SK-N-SH (cell line): ENCODE measurements at regions not wholly inside any gene's neighbourhood (a gene's known extent, or its start where the extent isn't known, plus 50 kb on each side); places are given as distances from the start of the nearest gene placed in this dataset.

ENCODE experiments used
- CTCF ChIA-PET: fragments of 300-600, 350-600 bp; formaldehyde crosslinking; extraction: SDS; loops from one replicate; lab custom pipeline; 2021; lab: Yijun Ruan, JAX
- POLR2A ChIA-PET: fragments of 350-600 bp; sonication (Branson Sonifier 250); formaldehyde crosslinking; extraction: SDS; loops from one replicate; lab custom pipeline; 2020; ENCODE audit warnings: antibody characterized with exemption, inconsistent platforms; lab: Yijun Ruan, JAX
- DNase-seq: peaks from one replicate; pipeline ENCODE4 v3.0.0; 2012
- H2AFZ ChIP-seq: fragments of 200-600 bp; sonication (generic); 2 replicates; pipeline ENCODE4 v1.8.1; 2016; ENCODE audit warnings: antibody characterized with exemption, mild to moderate bottlenecking, low read depth
- H3F3A ChIP-seq: fragments of 200-600 bp; sonication (generic); replicated peaks from 2 replicates; pipeline ENCODE3; 2016; ENCODE audit warnings: antibody characterized with exemption, mild to moderate bottlenecking; ENCODE audit not compliant: insufficient read depth
- H3K27ac ChIP-seq, 2 experiments: fragments of 200-500 bp in 1 of 2; fragments of 200-600 bp in 1 of 2; sonication (Bioruptor generic) in 1 of 2; sonication (generic), shearing (Covaris generic) in 1 of 2; 2 replicates each; pipeline versions ENCODE4 v1.5.1 to v1.6.1; 2014 to 2016; ENCODE audit warnings: low read depth in 2 of 2, inconsistent platforms in 1 of 2, low read length in 1 of 2, mild to moderate bottlenecking in 1 of 2, mixed read lengths in 1 of 2
- H3K27me3 ChIP-seq: fragments of 200-600 bp; sonication (generic), shearing (Covaris generic); 2 replicates; pipeline ENCODE4 v1.6.1; 2016; ENCODE audit warnings: mixed run types; ENCODE audit not compliant: insufficient read depth
- H3K36me3 ChIP-seq, 2 experiments: fragments of 200-500 bp in 1 of 2; fragments of 200-600 bp in 1 of 2; sonication (Bioruptor generic) in 1 of 2; sonication (generic) in 1 of 2; replicated peaks in 1 of 2; 2 replicates each; pipeline versions ENCODE3 to v1.5.1; 2014 to 2016; ENCODE audit warnings: low read length in 1 of 2, mild to moderate bottlenecking in 1 of 2; ENCODE audit not compliant: insufficient read depth in 2 of 2, control insufficient read depth in 1 of 2
- H3K4me1 ChIP-seq, 2 experiments: fragments of 200-500 bp in 1 of 2; fragments of 200-600 bp in 1 of 2; sonication (Bioruptor generic) in 1 of 2; sonication (generic), shearing (Covaris generic) in 1 of 2; 2 replicates each; pipeline versions ENCODE4 v1.5.1 to v1.6.1; 2014 to 2016; ENCODE audit warnings: low read depth in 1 of 2, low read length in 1 of 2, mixed run types in 1 of 2; ENCODE audit not compliant: insufficient read depth in 2 of 2, control insufficient read depth in 1 of 2
- H3K4me2 ChIP-seq: fragments of 200-600 bp; sonication (generic), shearing (Covaris generic); 2 replicates; pipeline ENCODE4 v1.6.1; 2017; ENCODE audit warnings: mixed run types
- H3K4me3 ChIP-seq, 2 experiments: fragments of 200-500 bp in 1 of 2; fragments of 200-600 bp in 1 of 2; sonication (Bioruptor generic) in 1 of 2; sonication (generic), shearing (Covaris generic) in 1 of 2; 2 replicates each; pipeline versions ENCODE4 v1.5.1 to v1.8.1; 2014 to 2016; ENCODE audit warnings: low read depth in 2 of 2, inconsistent platforms in 1 of 2, low read length in 1 of 2, mild to moderate bottlenecking in 1 of 2, mixed read lengths in 1 of 2, moderate library complexity in 1 of 2
- H3K79me2 ChIP-seq: fragments of 200-600 bp; sonication (generic); 2 replicates; pipeline ENCODE4 v1.8.1; 2017; ENCODE audit warnings: mild to moderate bottlenecking; ENCODE audit not compliant: insufficient read depth
- H3K9ac ChIP-seq: fragments of 200-600 bp; sonication (generic); 2 replicates; pipeline ENCODE4 v1.6.1; 2017; ENCODE audit warnings: mixed run types
- H3K9me2 ChIP-seq: fragments of 200-600 bp; sonication (generic); 2 replicates; pipeline ENCODE4 v1.6.1; 2017; ENCODE audit warnings: mixed run types
- H3K9me3 ChIP-seq: fragments of 200-600 bp; sonication (generic); 2 replicates; pipeline ENCODE4 v1.6.1; 2017; ENCODE audit warnings: mixed run types, mild to moderate bottlenecking, moderate library complexity
- H4K20me1 ChIP-seq: fragments of 200-600 bp; sonication (generic); 2 replicates; pipeline ENCODE4 v1.6.1; 2017; ENCODE audit warnings: mild to moderate bottlenecking, mixed run types; ENCODE audit not compliant: insufficient read depth
- ELF1 ChIP-seq: IDR thresholded peaks from 2 replicates; pipeline ENCODE4 v1.4.0; 2012
- EP300 ChIP-seq, 2 experiments: IDR thresholded peaks; 2 replicates each; pipeline versions ENCODE4 v1.4.0 to v1.6.1; 2012; ENCODE audit warnings: borderline replicate concordance in 1 of 2, low read depth in 1 of 2, low read length in 1 of 2
- EZH2phosphoT487 ChIP-seq: fragments of 200-600 bp; sonication (generic); IDR thresholded peaks from 2 replicates; pipeline ENCODE4 v1.6.1; 2017; ENCODE audit warnings: low read depth, mixed run types, mild to moderate bottlenecking, antibody characterized with exemption, moderate library complexity, borderline replicate concordance
- FOSL2 ChIP-seq: IDR thresholded peaks from 2 replicates; pipeline ENCODE4 v1.4.0; 2012; ENCODE audit warnings: low read depth, mild to moderate bottlenecking, moderate library complexity, borderline replicate concordance
- FOXJ3 ChIP-seq: sonication (generic); formaldehyde crosslinking; IDR thresholded peaks from 2 replicates; pipeline ENCODE4 v1.5.1; 2020; ENCODE audit warnings: mild to moderate bottlenecking, missing genetic modification reagents
- GATA2 ChIP-seq: sonication (generic); formaldehyde crosslinking; IDR thresholded peaks from 2 replicates; pipeline ENCODE4 v1.5.0; 2020; ENCODE audit warnings: mild to moderate bottlenecking, missing genetic modification reagents
- IRF3 ChIP-seq: fragments of 150-350 bp; IDR thresholded peaks from 2 replicates; pipeline ENCODE4 v1.6.1; 2016; ENCODE audit warnings: mild to moderate bottlenecking, low read depth, low read length
- MAX ChIP-seq: IDR thresholded peaks from 2 replicates; pipeline ENCODE4 v1.4.0; 2012; ENCODE audit warnings: low read depth
- MEF2A ChIP-seq: IDR thresholded peaks from 2 replicates; pipeline ENCODE4 v1.4.0; 2012; ENCODE audit warnings: low read depth, borderline replicate concordance
- MXI1 ChIP-seq: IDR thresholded peaks from 2 replicates; pipeline ENCODE4 v1.6.1; 2012; ENCODE audit warnings: mild to moderate bottlenecking, low read depth, low read length, improper control_type of control experiment
- NFIC ChIP-seq: IDR thresholded peaks from 2 replicates; pipeline ENCODE4 v1.4.0; 2012; ENCODE audit warnings: borderline replicate concordance
- NRF1 ChIP-seq: IDR thresholded peaks from 2 replicates; pipeline ENCODE4 v1.6.1; 2012; ENCODE audit warnings: low read depth, mild to moderate bottlenecking, low read length
- POLR2AphosphoS5 ChIP-seq: IDR thresholded peaks from 2 replicates; pipeline ENCODE4 v1.6.1; 2012; ENCODE audit warnings: low read depth, low read length
- RAD21 ChIP-seq: IDR thresholded peaks from 2 replicates; pipeline ENCODE4 v1.6.1; 2012; ENCODE audit warnings: mild to moderate bottlenecking, low read length
- REST ChIP-seq: IDR thresholded peaks from 2 replicates; pipeline ENCODE4 v1.6.1; 2012; ENCODE audit warnings: mild to moderate bottlenecking, low read depth, low read length, moderate library complexity
- RFX5 ChIP-seq: IDR thresholded peaks from 2 replicates; pipeline ENCODE4 v1.6.1; 2012; ENCODE audit warnings: mild to moderate bottlenecking, improper control_type of control experiment, low read length
- RXRA ChIP-seq: IDR thresholded peaks from 2 replicates; pipeline ENCODE4 v1.4.0; 2012; ENCODE audit warnings: low read depth, mild to moderate bottlenecking, borderline replicate concordance
- TAF1 ChIP-seq: IDR thresholded peaks from 2 replicates; pipeline ENCODE4 v1.6.1; 2012; ENCODE audit warnings: low read depth, mild to moderate bottlenecking, low read length, moderate library complexity, borderline replicate concordance
- TCF12 ChIP-seq: IDR thresholded peaks from 2 replicates; pipeline ENCODE4 v1.4.0; 2012
- TEAD4 ChIP-seq: IDR thresholded peaks from 2 replicates; pipeline ENCODE4 v1.4.0; 2012; ENCODE audit warnings: mild to moderate bottlenecking, borderline replicate concordance; ENCODE audit not compliant: insufficient read depth
- USF1 ChIP-seq: IDR thresholded peaks from 2 replicates; pipeline ENCODE4 v1.4.0; 2012; ENCODE audit warnings: low read depth, borderline replicate concordance
- USF2 ChIP-seq: fragments of 150-350 bp; IDR thresholded peaks from 2 replicates; pipeline ENCODE4 v1.6.1; 2017; ENCODE audit warnings: antibody characterized with exemption, low read length, low read depth, borderline replicate concordance
- ZBTB33 ChIP-seq: IDR thresholded peaks from 2 replicates; pipeline ENCODE4 v1.4.0; 2012; ENCODE audit warnings: low read depth, borderline replicate concordance

- no peak for TF ChIP-seq IRF3
- no peak for TF ChIP-seq USF2
- no peak for TF ChIP-seq NFIC
- TF ChIP-seq, all 33 proteins: peak for 0
These were observed 339.7 kb upstream of the B3GALT2 start (continued) for GRCh38 chr1:193525917-193526710.

- H4K20me1 ChIP-seq, result no peaks in the 10 kb centered on the region
- CTCF ChIA-PET, result no interaction called here
- H3K27ac ChIP-seq, result no peak overlapping the region
These were observed 339.0 kb upstream of the B3GALT2 start for GRCh38 chr1:193525411-193525810.

More at GRCh38 chr1:193525411-193525810, 339.0 kb upstream of the B3GALT2 start:
- no peak for DNase-seq
- no peaks in the 10 kb centered on the region for H3K36me3 ChIP-seq
- no peaks in the 10 kb centered on the region for H3K79me2 ChIP-seq
- no peaks in the 10 kb centered on the region for H3K9me2 ChIP-seq
- TF ChIP-seq MAX, result no peak
- TF ChIP-seq POLR2AphosphoS5, result no peak
- TF ChIP-seq NRF1, result no peak
- no peak for TF ChIP-seq RFX5
- no peak for TF ChIP-seq FOSL2
- no peak for TF ChIP-seq TCF12
- TF ChIP-seq REST, result no peak
- TF ChIP-seq FOXJ3 (CRISPR knock-in tag), result no peak
- TF ChIP-seq MXI1, result no peak
- no peak for TF ChIP-seq ELF1
- no peak for TF ChIP-seq RXRA
- no peak for TF ChIP-seq GATA2 (CRISPR knock-in tag)
- no peak for TF ChIP-seq ZBTB33
- TF ChIP-seq TEAD4, result no peak
- no peak for TF ChIP-seq EP300 (IDR thresholded peaks at IDR 0.05; ENCODE audit: borderline replicate concordance in 1 of 2, low read depth in 1 of 2, low read length in 1 of 2)
- no peak for TF ChIP-seq RAD21
- TF ChIP-seq USF1, result no peak
- TF ChIP-seq EZH2phosphoT487, result no peak
- TF ChIP-seq MEF2A, result no peak
- no peak for TF ChIP-seq TAF1
- H3F3A ChIP-seq, result no peaks in the 10 kb centered on the region
- no peak overlapping the region for H3K4me2 ChIP-seq
- H3K4me3 ChIP-seq, result no peak overlapping the region
- H3K9ac ChIP-seq, result no peak overlapping the region
- POLR2A ChIA-PET, result no interaction called here
- H2AFZ ChIP-seq, result no peak overlapping the region
- no peaks in the 10 kb centered on the region for H3K9me3 ChIP-seq
- no peaks in the 10 kb centered on the region for H3K27me3 ChIP-seq
- no peaks in the 10 kb centered on the region; a peak in 1 of 4 replicates for H3K4me1 ChIP-seq
